ENCODE measurements at regions not wholly inside any gene's neighbourhood (a gene's known extent, or its start where the extent isn't known, plus 50 kb on each side); places are given as distances from the start of the nearest gene placed in this dataset.

GRCh38 chr6:134666125-134666524, 283.8 kb downstream of the ALDH8A1 start:
- POLR2A ChIA-PET, result no interaction called here
- DNase-seq (ENCODE audit: unreplicated experiment), result no peak

GRCh38 chr6:134665029-134665723, 284.7 kb downstream of the ALDH8A1 start:
- no peak for DNase-seq (ENCODE audit: unreplicated experiment)
- H3K27ac Mint-ChIP-seq (ENCODE audit: low read depth, unreplicated experiment), result no peak overlapping the region
- no peaks in the 10 kb centered on the region for H3K36me3 Mint-ChIP-seq (ENCODE audit: insufficient read depth, unreplicated experiment)
- intact Hi-C loops (cut with micrococcal nuclease), result no loop called here
- H3K4me3 Mint-ChIP-seq (ENCODE audit: unreplicated experiment), result no peak overlapping the region
- CTCF ChIA-PET, result no interaction called here
- no TSS peak for BruUV-seq (replicated peaks)
- H3K27me3 Mint-ChIP-seq (ENCODE audit: insufficient read depth, unreplicated experiment), result no peaks in the 10 kb centered on the region
- no peaks in the 10 kb centered on the region for H3K4me1 Mint-ChIP-seq (ENCODE audit: insufficient read depth, unreplicated experiment)
- POLR2A ChIA-PET, result interaction anchor here (1.2 to 1.4 kb wide), 2 partner anchors 9 to 19 kb away, joined by 3 read pairs; no protein-coding TSS in a partner anchor
- no peak for TF ChIP-seq CTCF (IDR thresholded peaks at IDR 0.05; ENCODE audit: unreplicated experiment)
- no peaks in the 10 kb centered on the region for H3K9me3 Mint-ChIP-seq (ENCODE audit: unreplicated experiment)

More at GRCh38 chr6:134666125-134666524, 283.8 kb downstream of the ALDH8A1 start:
- Mint-ChIP-seq H3K36me3 (ENCODE audit: insufficient read depth, unreplicated experiment) (no peaks in the 10 kb centered on the region), H3K4me3 (ENCODE audit: unreplicated experiment) (no peak overlapping the region), H3K27me3 (ENCODE audit: insufficient read depth, unreplicated experiment) (no peaks in the 10 kb centered on the region), H3K9me3 (ENCODE audit: unreplicated experiment) (no peaks in the 10 kb centered on the region), H3K27ac (ENCODE audit: low read depth, unreplicated experiment) (no peak overlapping the region), H3K4me1 (ENCODE audit: insufficient read depth, unreplicated experiment) (no peaks in the 10 kb centered on the region)
- TF ChIP-seq CTCF (IDR thresholded peaks at IDR 0.05; ENCODE audit: unreplicated experiment), result no peak
- intact Hi-C loops (cut with micrococcal nuclease), result no loop called here
- CTCF ChIA-PET, result no interaction called here
- no TSS peak for BruUV-seq (replicated peaks)

GRCh38 chr6:134663800-134664535, 285.9 kb downstream of the ALDH8A1 start:
- BruUV-seq (replicated peaks), result no TSS peak
- H3K4me1 Mint-ChIP-seq (ENCODE audit: insufficient read depth, unreplicated experiment), result no peaks in the 10 kb centered on the region
- H3K27ac Mint-ChIP-seq (ENCODE audit: low read depth, unreplicated experiment), result no peak overlapping the region
- intact Hi-C loops (cut with micrococcal nuclease), result no loop called here
- no peaks in the 10 kb centered on the region for H3K36me3 Mint-ChIP-seq (ENCODE audit: insufficient read depth, unreplicated experiment)
- no peak overlapping the region for H3K4me3 Mint-ChIP-seq (ENCODE audit: unreplicated experiment)
- ChIA-PET CTCF (interaction anchor here (0.6 kb wide), 1 partner anchor 9 kb away, joined by 4 read pairs; no protein-coding TSS in a partner anchor), POLR2A (interaction anchor here (1.2 to 1.4 kb wide), 2 partner anchors 10 to 20 kb away, joined by 3 read pairs; no protein-coding TSS in a partner anchor)
- no peak for TF ChIP-seq CTCF (IDR thresholded peaks at IDR 0.05; ENCODE audit: unreplicated experiment)
- H3K27me3 Mint-ChIP-seq (ENCODE audit: insufficient read depth, unreplicated experiment), result no peaks in the 10 kb centered on the region
- DNase-seq (ENCODE audit: unreplicated experiment), result no peak
- no peaks in the 10 kb centered on the region for H3K9me3 Mint-ChIP-seq (ENCODE audit: unreplicated experiment)

GRCh38 chr6:134663356-134663755, 286.5 kb downstream of the ALDH8A1 start:
- POLR2A ChIA-PET, result no interaction called here
- Mint-ChIP-seq H3K36me3 (ENCODE audit: insufficient read depth, unreplicated experiment) (no peaks in the 10 kb centered on the region), H3K27ac (ENCODE audit: low read depth, unreplicated experiment) (no peak overlapping the region), H3K9me3 (ENCODE audit: unreplicated experiment) (no peaks in the 10 kb centered on the region), H3K27me3 (ENCODE audit: insufficient read depth, unreplicated experiment) (no peaks in the 10 kb centered on the region), H3K4me1 (ENCODE audit: insufficient read depth, unreplicated experiment) (no peaks in the 10 kb centered on the region), H3K4me3 (ENCODE audit: unreplicated experiment) (no peak overlapping the region)
- intact Hi-C loops (cut with micrococcal nuclease), result no loop called here
- CTCF ChIA-PET, result interaction anchor here (0.6 kb wide), 1 partner anchor 554 kb away, joined by 6 read pairs; no protein-coding TSS in a partner anchor
- DNase-seq (ENCODE audit: unreplicated experiment), result no peak
- BruUV-seq (replicated peaks), result no TSS peak
- no peak for TF ChIP-seq CTCF (IDR thresholded peaks at IDR 0.05; ENCODE audit: unreplicated experiment)

Measured in MCF 10A (cell line).